ENCODE measurements at regions not wholly inside any gene's neighbourhood (a gene's known extent, or its start where the extent isn't known, plus 50 kb on each side); places are given as distances from the start of the nearest gene placed in this dataset.
"Not testable (repeated sequence)": the region's sequence is repeated elsewhere in the genome, so short reads cannot be mapped to it uniquely, and the experiment has no call there.

DNA sequence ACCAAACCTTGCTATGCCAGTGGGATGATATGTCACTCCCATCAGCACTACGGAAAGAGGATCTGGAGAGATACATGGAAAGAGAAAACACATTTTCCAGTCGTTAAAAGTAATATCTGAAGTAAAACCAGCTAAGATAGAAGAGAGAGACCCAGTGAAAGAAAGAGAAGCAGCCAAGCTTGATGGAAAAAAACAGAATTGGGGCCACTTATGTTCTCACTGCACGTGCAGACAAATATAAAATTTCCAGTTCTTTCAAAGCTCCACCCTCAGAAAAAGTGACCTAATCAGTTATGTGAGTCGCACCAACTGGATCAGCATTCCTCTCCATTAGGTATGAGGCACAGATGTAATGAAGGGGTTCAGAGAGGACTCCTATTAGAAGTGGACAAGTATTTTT is 266.1 kb downstream of the MTERF1 start:
- DNase-seq (ENCODE audit: low read depth) = no peak
- TF ChIP-seq, protein P1, sequence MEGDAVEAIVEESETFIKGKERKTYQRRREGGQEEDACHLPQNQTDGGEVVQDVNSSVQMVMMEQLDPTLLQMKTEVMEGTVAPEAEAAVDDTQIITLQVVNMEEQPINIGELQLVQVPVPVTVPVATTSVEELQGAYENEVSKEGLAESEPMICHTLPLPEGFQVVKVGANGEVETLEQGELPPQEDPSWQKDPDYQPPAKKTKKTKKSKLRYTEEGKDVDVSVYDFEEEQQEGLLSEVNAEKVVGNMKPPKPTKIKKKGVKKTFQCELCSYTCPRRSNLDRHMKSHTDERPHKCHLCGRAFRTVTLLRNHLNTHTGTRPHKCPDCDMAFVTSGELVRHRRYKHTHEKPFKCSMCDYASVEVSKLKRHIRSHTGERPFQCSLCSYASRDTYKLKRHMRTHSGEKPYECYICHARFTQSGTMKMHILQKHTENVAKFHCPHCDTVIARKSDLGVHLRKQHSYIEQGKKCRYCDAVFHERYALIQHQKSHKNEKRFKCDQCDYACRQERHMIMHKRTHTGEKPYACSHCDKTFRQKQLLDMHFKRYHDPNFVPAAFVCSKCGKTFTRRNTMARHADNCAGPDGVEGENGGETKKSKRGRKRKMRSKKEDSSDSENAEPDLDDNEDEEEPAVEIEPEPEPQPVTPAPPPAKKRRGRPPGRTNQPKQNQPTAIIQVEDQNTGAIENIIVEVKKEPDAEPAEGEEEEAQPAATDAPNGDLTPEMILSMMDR (IDR thresholded peaks at IDR 0.05; ENCODE audit: control insufficient read depth, extremely low read depth, insufficient read depth) = no peak

GRCh38 chr7:91618776-91619765 is 261.4 kb downstream of the MTERF1 start:
- H3K4me3 ChIP-seq (ENCODE audit: low read depth, low read length) = no peak overlapping the region
- no peak for DNase-seq (ENCODE audit: low read depth)
- TF ChIP-seq, protein P1 (IDR thresholded peaks at IDR 0.05; ENCODE audit: control insufficient read depth, extremely low read depth, insufficient read depth) = no peak

More for the DNA sequence above, 266.1 kb downstream of the MTERF1 start:
- no peak overlapping the region for H3K4me3 ChIP-seq (ENCODE audit: low read depth, low read length)

- no peak for DNase-seq (ENCODE audit: low read depth)
- TF ChIP-seq, protein P1 (IDR thresholded peaks at IDR 0.05; ENCODE audit: control insufficient read depth, extremely low read depth, insufficient read depth) = no peak
- H3K4me3 ChIP-seq (ENCODE audit: low read depth, low read length) = no peak overlapping the region
Measured at GRCh38 chr7:91620827-91621226, 259.7 kb downstream of the MTERF1 start.

GRCh38 chr7:91627324-91627723 is 253.2 kb downstream of the MTERF1 start:
- DNase-seq (ENCODE audit: low read depth); H3K4me3 ChIP-seq (ENCODE audit: low read depth, low read length): not testable (repeated sequence)

GRCh38 chr7:91628742-91629141 is 251.8 kb downstream of the MTERF1 start:
- no peak overlapping the region for H3K4me3 ChIP-seq (ENCODE audit: low read depth, low read length)
- TF ChIP-seq, protein P1 (IDR thresholded peaks at IDR 0.05; ENCODE audit: control insufficient read depth, extremely low read depth, insufficient read depth) = no peak
- peak; percentile 88 for DNase-seq (ENCODE audit: low read depth)

- no peak overlapping the region for H3K4me3 ChIP-seq (ENCODE audit: low read depth, low read length)
- TF ChIP-seq, protein P1 (IDR thresholded peaks at IDR 0.05; ENCODE audit: control insufficient read depth, extremely low read depth, insufficient read depth) = no peak
- DNase-seq (ENCODE audit: low read depth) = no peak
Measured at GRCh38 chr7:91630581-91631380, 249.7 kb downstream of the MTERF1 start.

Measured in LNCaP clone FGC (cell line).